ENCODE measurements at regions not wholly inside any gene's neighbourhood (a gene's known extent, or its start where the extent isn't known, plus 50 kb on each side); places are given as distances from the start of the nearest gene placed in this dataset.
"Not testable (repeated sequence)": the region's sequence is repeated elsewhere in the genome, so short reads cannot be mapped to it uniquely, and the experiment has no call there.

GRCh38 chr7:42636380-42636779 is 275.5 kb downstream of the C7orf25 start:
- not testable (repeated sequence) for H3K9me3 ChIP-seq (ENCODE audit: insufficient read depth, low read depth, low read length); H3K4me1 ChIP-seq (ENCODE audit: insufficient read depth, low read length); H3K27me3 ChIP-seq (ENCODE audit: insufficient read depth, low read length); H3K9ac ChIP-seq (ENCODE audit: low read depth, low read length); H3K4me3 ChIP-seq (ENCODE audit: low read length); H3K36me3 ChIP-seq (ENCODE audit: insufficient read depth, low read length); H3K27ac ChIP-seq (ENCODE audit: low read depth, low read length)
- 94% methylated on average over 11 of the region's 11 CpGs for WGBS

GRCh38 chr7:42628054-42628453 is 283.8 kb downstream of the C7orf25 start:
- Histone ChIP-seq H3K9me3 (ENCODE audit: insufficient read depth, low read depth, low read length) (no peaks in the 10 kb centered on the region), H3K4me1 (ENCODE audit: insufficient read depth, low read length) (no peaks in the 10 kb centered on the region), H3K27ac (ENCODE audit: low read depth, low read length) (no peak overlapping the region), H3K36me3 (ENCODE audit: insufficient read depth, low read length) (no peaks in the 10 kb centered on the region), H3K27me3 (ENCODE audit: insufficient read depth, low read length) (no peaks in the 10 kb centered on the region), H3K4me3 (ENCODE audit: low read length) (no peak overlapping the region), H3K9ac (ENCODE audit: low read depth, low read length) (no peak overlapping the region)
- WGBS = 88% methylated on average over 3 of the region's 4 CpGs

GRCh38 chr7:42627626-42628025 is 284.2 kb downstream of the C7orf25 start:
- H3K4me1 ChIP-seq (ENCODE audit: insufficient read depth, low read length) = no peaks in the 10 kb centered on the region
- H3K27ac ChIP-seq (ENCODE audit: low read depth, low read length) = no peak overlapping the region
- H3K27me3 ChIP-seq (ENCODE audit: insufficient read depth, low read length) = no peaks in the 10 kb centered on the region
- H3K4me3 ChIP-seq (ENCODE audit: low read length) = no peak overlapping the region
- no peaks in the 10 kb centered on the region for H3K36me3 ChIP-seq (ENCODE audit: insufficient read depth, low read length)
- H3K9me3 ChIP-seq (ENCODE audit: insufficient read depth, low read depth, low read length) = no peaks in the 10 kb centered on the region
- no peak overlapping the region for H3K9ac ChIP-seq (ENCODE audit: low read depth, low read length)
- 89% methylated on average over 3 of the region's 3 CpGs for WGBS

- H3K36me3 ChIP-seq (ENCODE audit: insufficient read depth, low read length) = no peaks in the 10 kb centered on the region
- H3K9me3 ChIP-seq (ENCODE audit: insufficient read depth, low read depth, low read length) = no peaks in the 10 kb centered on the region
- 85% methylated on average over 2 of the region's 2 CpGs for whole genome bisulfite sequencing
- no peaks in the 10 kb centered on the region for H3K27me3 ChIP-seq (ENCODE audit: insufficient read depth, low read length)
- no peaks in the 10 kb centered on the region for H3K4me1 ChIP-seq (ENCODE audit: insufficient read depth, low read length)
- H3K27ac ChIP-seq (ENCODE audit: low read depth, low read length) = no peak overlapping the region
- no peak overlapping the region for H3K4me3 ChIP-seq (ENCODE audit: low read length)
- no peak overlapping the region for H3K9ac ChIP-seq (ENCODE audit: low read depth, low read length)
These were observed 284.8 kb downstream of the C7orf25 start for GRCh38 chr7:42627101-42627500.

GRCh38 chr7:42625421-42625820 is 286.4 kb downstream of the C7orf25 start:
- Histone ChIP-seq H3K4me3 (ENCODE audit: low read length) (no peak overlapping the region), H3K4me1 (ENCODE audit: insufficient read depth, low read length) (no peaks in the 10 kb centered on the region), H3K9ac (ENCODE audit: low read depth, low read length) (no peak overlapping the region), H3K27me3 (ENCODE audit: insufficient read depth, low read length) (no peaks in the 10 kb centered on the region), H3K9me3 (ENCODE audit: insufficient read depth, low read depth, low read length) (no peaks in the 10 kb centered on the region), H3K27ac (ENCODE audit: low read depth, low read length) (no peak overlapping the region), H3K36me3 (ENCODE audit: insufficient read depth, low read length) (no peaks in the 10 kb centered on the region)
- 93% methylated on average over 4 of the region's 4 CpGs for WGBS

- Histone ChIP-seq H3K9me3 (ENCODE audit: insufficient read depth, low read depth, low read length) (no peaks in the 10 kb centered on the region), H3K36me3 (ENCODE audit: insufficient read depth, low read length) (no peaks in the 10 kb centered on the region), H3K27me3 (ENCODE audit: insufficient read depth, low read length) (no peaks in the 10 kb centered on the region), H3K27ac (ENCODE audit: low read depth, low read length) (no peak overlapping the region), H3K4me3 (ENCODE audit: low read length) (no peak overlapping the region), H3K9ac (ENCODE audit: low read depth, low read length) (no peak overlapping the region), H3K4me1 (ENCODE audit: insufficient read depth, low read length) (no peaks in the 10 kb centered on the region)
These were observed 287.4 kb downstream of the C7orf25 start for GRCh38 chr7:42624471-42624870.

- 93% methylated on average over 3 of the region's 3 CpGs for WGBS
- Histone ChIP-seq H3K4me3 (ENCODE audit: low read length) (no peak overlapping the region), H3K27ac (ENCODE audit: low read depth, low read length) (no peak overlapping the region), H3K9me3 (ENCODE audit: insufficient read depth, low read depth, low read length) (no peaks in the 10 kb centered on the region), H3K9ac (ENCODE audit: low read depth, low read length) (no peak overlapping the region), H3K36me3 (ENCODE audit: insufficient read depth, low read length) (no peaks in the 10 kb centered on the region), H3K27me3 (ENCODE audit: insufficient read depth, low read length) (no peaks in the 10 kb centered on the region), H3K4me1 (ENCODE audit: insufficient read depth, low read length) (peaks cover 11% of the 10 kb centered on the region; the same call in 1 of the 2 replicates)
These were observed 290.2 kb downstream of the C7orf25 start for GRCh38 chr7:42621543-42622219.

- Histone ChIP-seq H3K4me3 (ENCODE audit: low read length) (no peak overlapping the region), H3K4me1 (ENCODE audit: insufficient read depth, low read length) (peaks cover 11% of the 10 kb centered on the region; the same call in 1 of the 2 replicates), H3K36me3 (ENCODE audit: insufficient read depth, low read length) (no peaks in the 10 kb centered on the region), H3K9me3 (ENCODE audit: insufficient read depth, low read depth, low read length) (no peaks in the 10 kb centered on the region), H3K27me3 (ENCODE audit: insufficient read depth, low read length) (no peaks in the 10 kb centered on the region), H3K27ac (ENCODE audit: low read depth, low read length) (no peak overlapping the region), H3K9ac (ENCODE audit: low read depth, low read length) (no peak overlapping the region)
- 97% methylated on average over 7 of the region's 7 CpGs for WGBS
These were observed 293.1 kb downstream of the C7orf25 start for GRCh38 chr7:42618651-42619360.

- H3K9ac ChIP-seq (ENCODE audit: low read depth, low read length) = no peak overlapping the region
- 78% methylated on average over 8 of the region's 8 CpGs for WGBS
- peaks cover 11% of the 10 kb centered on the region; the same call in 1 of the 2 replicates for H3K4me1 ChIP-seq (ENCODE audit: insufficient read depth, low read length)
- H3K36me3 ChIP-seq (ENCODE audit: insufficient read depth, low read length) = no peaks in the 10 kb centered on the region
- no peak overlapping the region for H3K27ac ChIP-seq (ENCODE audit: low read depth, low read length)
- H3K9me3 ChIP-seq (ENCODE audit: insufficient read depth, low read depth, low read length) = no peaks in the 10 kb centered on the region
- no peaks in the 10 kb centered on the region for H3K27me3 ChIP-seq (ENCODE audit: insufficient read depth, low read length)
- H3K4me3 ChIP-seq (ENCODE audit: low read length) = no peak overlapping the region
These were observed 293.9 kb downstream of the C7orf25 start for GRCh38 chr7:42617806-42618457.

- Histone ChIP-seq H3K27me3 (ENCODE audit: insufficient read depth, low read length) (no peaks in the 10 kb centered on the region), H3K36me3 (ENCODE audit: insufficient read depth, low read length) (no peaks in the 10 kb centered on the region), H3K27ac (ENCODE audit: low read depth, low read length) (no peak overlapping the region), H3K9ac (ENCODE audit: low read depth, low read length) (no peak overlapping the region), H3K4me3 (ENCODE audit: low read length) (no peak overlapping the region), H3K4me1 (ENCODE audit: insufficient read depth, low read length) (peaks cover 11% of the 10 kb centered on the region; the same call in 1 of the 2 replicates), H3K9me3 (ENCODE audit: insufficient read depth, low read depth, low read length) (no peaks in the 10 kb centered on the region)
- WGBS = 95% methylated on average over 4 of the region's 6 CpGs
These were observed 294.7 kb downstream of the C7orf25 start for GRCh38 chr7:42617071-42617765.

- Histone ChIP-seq H3K9ac (ENCODE audit: low read depth, low read length) (no peak overlapping the region), H3K4me3 (ENCODE audit: low read length) (no peak overlapping the region), H3K9me3 (ENCODE audit: insufficient read depth, low read depth, low read length) (no peaks in the 10 kb centered on the region), H3K36me3 (ENCODE audit: insufficient read depth, low read length) (no peaks in the 10 kb centered on the region), H3K4me1 (ENCODE audit: insufficient read depth, low read length) (peaks cover 11% of the 10 kb centered on the region; the same call in 1 of the 2 replicates), H3K27ac (ENCODE audit: low read depth, low read length) (no peak overlapping the region), H3K27me3 (ENCODE audit: insufficient read depth, low read length) (no peaks in the 10 kb centered on the region)
- 95% methylated on average over 4 of the region's 4 CpGs for WGBS
These were observed 297.2 kb downstream of the C7orf25 start for GRCh38 chr7:42614636-42615035.

All from HUES64 (cell line).